ENCODE measurements at regions not wholly inside any gene's neighbourhood (a gene's known extent, or its start where the extent isn't known, plus 50 kb on each side); places are given as distances from the start of the nearest gene placed in this dataset.
A peak's percentile ranks its signal among the peaks of the same experiment; 100 is the strongest.

GRCh38 chr1:79683420-79683819, 676.9 kb upstream of the ADGRL4 start:
- no peak for DNase-seq

GRCh38 chr1:79682478-79682877, 675.9 kb upstream of the ADGRL4 start:
- DNase-seq = no peak

DNA sequence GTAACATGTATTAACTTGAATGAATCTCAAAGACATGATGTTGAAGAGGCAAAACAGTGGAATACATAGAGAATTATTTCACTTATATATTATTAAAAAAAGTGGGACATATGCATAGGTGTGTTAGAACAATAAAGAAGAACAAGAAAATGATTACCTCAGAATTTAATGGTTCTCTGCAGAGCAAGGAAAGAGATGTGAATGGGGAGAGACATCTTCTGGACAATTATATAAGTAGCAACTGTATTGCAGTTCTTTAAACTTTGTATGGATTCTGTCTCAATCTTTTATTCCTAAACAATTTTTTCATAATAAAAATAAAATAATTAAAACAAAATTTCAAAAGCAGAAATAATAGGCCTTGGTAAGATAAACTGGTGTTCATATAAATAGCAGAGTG, 674.9 kb upstream of the ADGRL4 start:
- DNase-seq = no peak

DNA sequence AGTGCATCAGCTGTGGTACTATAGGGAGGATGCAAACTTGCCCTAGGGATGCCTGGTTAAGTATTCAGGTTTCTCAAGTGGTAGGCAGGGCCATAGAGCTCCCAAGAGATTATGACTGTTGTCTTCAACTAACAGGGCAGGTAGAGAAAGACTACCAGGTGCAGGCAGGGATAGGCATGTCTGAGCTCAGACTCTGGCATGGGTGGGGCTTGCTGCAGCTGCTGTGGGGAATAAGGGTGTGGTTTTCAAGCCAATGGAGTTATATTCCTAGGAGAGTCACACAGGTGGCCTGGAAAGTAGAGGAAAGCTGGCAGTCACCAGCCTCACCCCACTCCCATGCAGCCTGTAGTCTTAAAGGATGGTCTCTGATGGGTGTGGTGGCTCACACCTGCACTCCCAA, 673.4 kb upstream of the ADGRL4 start:
- DNase-seq = peak; percentile 21

DNA sequence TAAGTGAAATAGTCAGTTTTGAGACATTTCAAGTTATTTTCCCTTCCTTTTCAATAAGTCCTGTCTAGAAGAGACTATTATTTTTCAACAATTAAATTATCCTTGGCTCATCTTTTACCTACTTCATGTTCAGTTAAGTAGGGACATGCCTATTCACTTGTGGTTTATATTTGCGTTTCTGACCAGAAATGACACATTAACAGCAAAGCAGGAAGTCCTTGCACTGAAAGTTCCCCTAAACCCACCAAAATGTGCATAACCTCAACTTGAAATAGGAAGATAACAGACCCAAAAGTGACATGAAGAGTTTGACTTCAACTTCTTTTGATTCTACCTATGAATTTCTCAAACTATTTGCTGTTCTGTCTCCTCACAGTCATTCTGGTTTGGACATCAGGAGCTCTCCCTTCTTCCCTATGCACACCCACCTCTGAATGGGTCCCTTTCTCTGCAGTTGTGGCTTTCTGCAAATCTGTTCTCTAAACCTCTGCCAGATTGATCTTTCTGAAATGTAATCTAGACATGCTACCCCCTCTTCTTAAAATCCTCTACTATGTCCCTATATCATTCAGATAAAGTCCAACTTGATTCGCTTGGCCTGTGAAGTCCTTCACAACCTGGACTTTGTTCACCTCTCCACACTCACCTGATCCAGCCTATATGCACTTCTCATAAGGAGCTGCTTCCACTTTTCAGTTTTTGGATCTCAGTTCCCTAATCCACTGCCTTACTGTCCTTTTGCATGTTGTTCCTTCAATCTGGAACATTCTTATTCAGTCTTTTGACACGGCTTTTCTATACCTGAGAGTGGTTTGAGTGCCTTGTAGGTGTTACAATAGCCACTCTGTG, 661.5 kb upstream of the ADGRL4 start:
- DNase-seq = no peak

DNA sequence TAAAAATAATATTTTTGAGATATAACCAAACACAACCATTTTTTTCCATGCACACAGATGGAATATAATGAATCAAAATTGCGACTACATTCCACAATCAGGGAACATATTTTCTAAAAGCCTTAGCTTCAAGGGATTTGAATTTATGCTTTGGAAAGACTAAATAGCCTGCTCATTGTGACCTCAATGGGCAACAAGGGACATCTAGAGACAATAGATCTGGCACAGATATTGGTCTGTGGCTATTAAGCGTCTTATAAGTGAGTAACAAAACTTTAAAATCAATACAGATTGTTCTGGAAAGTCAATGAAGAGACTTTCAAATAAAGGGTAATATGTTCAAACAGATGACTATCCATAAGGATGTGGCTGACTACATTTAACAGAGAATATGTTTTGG, 660.6 kb upstream of the ADGRL4 start:
- no peak for DNase-seq

- DNase-seq = no peak
Measured at GRCh38 chr1:79663916-79664315, 657.4 kb upstream of the ADGRL4 start.

DNA sequence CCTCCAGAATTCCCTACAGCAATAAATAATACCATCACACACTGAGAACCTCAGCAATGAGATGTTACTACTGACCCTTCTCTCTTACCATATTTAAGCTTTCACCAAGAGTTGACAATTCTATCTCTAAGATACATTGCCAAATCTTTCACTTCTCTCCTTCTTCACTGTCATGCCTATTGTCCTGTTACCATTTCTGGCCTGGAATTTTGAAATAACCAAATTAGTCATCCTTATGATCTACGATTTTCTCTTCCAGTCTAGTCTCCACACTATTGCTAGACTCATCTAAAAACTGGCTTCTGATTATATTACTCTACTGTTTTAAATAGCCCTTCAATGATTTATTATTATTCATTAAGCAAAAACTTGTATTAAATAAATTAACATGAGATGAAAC, 656.1 kb upstream of the ADGRL4 start:
- no peak for DNase-seq

- DNase-seq = no peak
Measured at GRCh38 chr1:79660129-79660528, 653.6 kb upstream of the ADGRL4 start.

GRCh38 chr1:79657951-79658658, 651.6 kb upstream of the ADGRL4 start:
- DNase-seq = no peak

GRCh38 chr1:79655876-79656275, 649.3 kb upstream of the ADGRL4 start:
- DNase-seq = no peak

- no peak for DNase-seq
Measured at GRCh38 chr1:79652426-79652825, 645.9 kb upstream of the ADGRL4 start.

DNA sequence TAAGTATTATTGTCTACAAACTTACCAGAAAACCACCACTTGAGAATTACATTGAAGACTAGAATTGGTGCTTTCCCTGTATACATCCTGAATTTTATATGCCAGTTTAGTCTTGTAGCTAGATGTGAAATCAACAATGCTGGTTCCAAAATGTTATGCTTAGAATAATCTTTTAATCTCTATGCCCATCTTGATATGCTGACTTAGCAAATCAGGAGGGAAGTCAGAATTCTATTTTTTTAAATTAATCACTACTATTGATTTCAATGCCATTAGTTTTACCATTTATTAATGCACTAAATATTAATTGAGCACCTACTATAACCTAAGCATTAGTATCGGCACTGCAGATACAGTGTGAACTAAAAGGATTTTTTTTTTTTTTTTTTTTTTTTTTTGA, 641.6 kb upstream of the ADGRL4 start:
- no peak for DNase-seq

DNA sequence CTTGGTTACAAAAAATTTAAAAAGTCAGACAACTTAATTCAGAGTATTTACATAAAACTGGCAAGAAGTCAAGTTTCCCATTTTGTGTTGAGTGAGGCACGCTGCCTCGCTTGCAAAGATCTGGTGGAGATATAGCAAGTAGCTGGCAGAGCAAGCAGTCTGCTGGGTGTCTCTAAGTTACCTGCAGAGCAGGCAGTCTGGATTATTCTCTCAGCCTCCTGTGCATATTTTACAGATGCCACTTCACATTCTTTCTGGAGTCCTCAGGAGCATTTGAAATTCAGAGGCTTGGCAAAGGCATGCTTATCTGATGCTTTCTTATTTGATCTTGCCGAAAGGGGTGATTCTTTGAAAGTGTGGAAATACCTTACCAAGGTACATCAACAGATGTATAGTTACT, 640.4 kb upstream of the ADGRL4 start:
- DNase-seq = no peak

GRCh38 chr1:79638382-79638781, 631.9 kb upstream of the ADGRL4 start:
- DNase-seq = no peak

DNA sequence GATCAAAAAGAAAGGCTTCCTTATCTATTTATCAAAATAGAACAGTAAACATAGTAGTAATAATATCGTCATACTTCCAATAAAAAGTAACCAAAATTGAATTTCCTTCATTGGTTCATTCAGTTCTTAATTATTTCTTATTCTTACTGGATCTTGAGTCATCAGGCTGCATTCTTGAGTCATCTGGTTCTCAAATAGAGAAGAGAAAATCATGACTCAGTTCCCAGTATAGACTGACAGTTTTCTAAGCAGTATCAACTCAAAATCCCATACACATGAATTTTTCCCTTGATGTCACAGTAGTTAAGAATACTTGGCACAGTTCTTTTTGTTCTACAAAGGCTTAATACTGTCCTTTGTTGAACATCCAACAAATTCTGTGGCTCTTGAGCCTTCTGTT, 626.9 kb upstream of the ADGRL4 start:
- no peak for DNase-seq

- DNase-seq = no peak
Measured at GRCh38 chr1:79629414-79629813, 622.9 kb upstream of the ADGRL4 start.

DNA sequence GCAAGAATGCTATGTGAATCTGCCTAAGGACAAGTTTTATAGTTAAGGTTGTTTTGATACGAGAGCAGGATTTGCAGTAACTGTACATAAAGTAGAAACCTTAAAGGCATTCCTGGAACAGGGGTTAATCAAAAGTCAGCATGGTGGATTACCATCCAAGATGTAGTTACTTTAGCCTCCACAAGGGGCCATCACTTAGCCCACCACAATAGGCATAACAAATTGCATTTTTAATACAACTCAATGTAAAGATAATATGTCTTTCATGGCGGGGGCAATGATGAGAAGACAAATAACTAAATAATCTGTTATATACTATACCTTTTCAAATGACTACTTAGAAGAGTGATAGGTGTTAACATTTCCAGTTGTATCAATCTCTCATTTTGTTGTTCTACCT, 611.2 kb upstream of the ADGRL4 start:
- DNase-seq = no peak

DNA sequence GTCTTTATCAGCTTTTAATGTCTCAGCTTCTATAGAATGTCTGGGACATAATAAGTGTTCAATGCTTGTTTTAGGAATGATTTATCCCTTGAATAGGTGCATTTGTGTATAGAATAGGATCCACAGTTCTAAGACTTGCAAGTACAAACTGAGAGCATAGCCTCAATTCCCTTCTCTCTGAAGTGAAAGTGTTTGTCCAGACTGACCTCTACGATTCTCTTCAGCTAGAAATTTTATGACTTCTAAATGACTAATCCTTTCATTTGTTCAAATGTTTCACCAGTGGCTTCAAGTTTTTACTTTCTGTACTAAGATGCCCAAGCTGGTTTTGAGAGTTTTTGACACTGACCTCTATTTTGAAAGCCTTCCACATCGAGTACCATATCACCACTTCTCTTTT, 608.2 kb upstream of the ADGRL4 start:
- no peak for DNase-seq

DNA sequence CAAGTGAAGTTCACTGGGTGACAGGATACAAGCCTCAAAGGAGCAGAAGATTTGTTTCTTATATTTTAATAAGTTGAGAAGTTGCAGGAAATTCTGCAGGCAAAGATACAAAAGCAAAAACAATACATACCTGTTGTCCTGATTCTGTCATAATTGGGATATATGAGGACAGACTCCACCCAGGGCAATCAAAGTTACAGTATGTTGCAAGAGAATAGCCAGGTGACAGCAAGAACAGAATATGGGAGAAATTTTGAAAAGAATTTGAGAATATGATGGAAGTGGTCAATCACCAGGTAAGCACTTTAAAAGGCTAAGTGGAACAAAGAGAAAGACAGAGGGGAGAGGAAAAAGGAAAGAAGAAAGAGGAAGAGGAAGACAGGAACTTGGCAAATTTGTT, 607.6 kb upstream of the ADGRL4 start:
- no peak for DNase-seq

DNA sequence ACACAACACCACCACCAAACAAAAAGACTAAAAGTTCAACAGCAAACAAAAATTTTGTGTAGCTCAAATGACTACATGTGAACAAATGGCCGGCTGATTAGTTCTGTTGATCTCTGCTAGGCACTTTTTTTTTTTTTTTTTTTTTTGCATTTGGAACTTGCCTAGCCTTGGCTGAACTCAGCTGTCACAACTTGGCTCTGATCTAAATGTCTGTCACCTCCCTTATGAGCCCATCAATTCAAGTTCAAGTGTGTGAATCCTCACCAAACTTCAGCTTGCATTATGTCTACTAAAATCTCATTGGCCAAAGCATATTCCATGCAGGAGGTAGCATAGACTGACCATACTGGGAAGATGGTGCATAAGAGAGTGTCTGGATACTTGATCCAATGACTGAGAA, 606.5 kb upstream of the ADGRL4 start:
- no peak for DNase-seq

GRCh38 chr1:79604490-79605198, 598.1 kb upstream of the ADGRL4 start:
- DNase-seq = no peak

- DNase-seq = no peak
Measured at GRCh38 chr1:79603843-79604242, 597.3 kb upstream of the ADGRL4 start.

- no peak for DNase-seq
Measured at GRCh38 chr1:79599257-79599656, 592.7 kb upstream of the ADGRL4 start.

Measured in NCI-H345 (cell line).